Neuronal stem cell (in vitro differentiated cells): ENCODE measurements at regions not wholly inside any gene's neighbourhood (a gene's known extent, or its start where the extent isn't known, plus 50 kb on each side); places are given as distances from the start of the nearest gene placed in this dataset.
A peak's percentile ranks its signal among the peaks of the same experiment; 100 is the strongest.

Source experiments
- DNase-seq: peaks from one replicate; pipeline ENCODE4 v3.0.0-alpha.2; 2013; ENCODE audit warnings: low spot score
- H2AFZ ChIP-seq: one replicate; pipeline ENCODE4 v1.6.1; 2013; ENCODE audit warnings: mild to moderate bottlenecking, low read length, inconsistent platforms
- H2AK5ac ChIP-seq: 2 replicates; pipeline ENCODE4 v1.6.1; 2013; ENCODE audit warnings: low read depth, mild to moderate bottlenecking, inconsistent platforms, low read length, moderate library complexity, mixed read lengths
- H2BK120ac ChIP-seq: 2 replicates; pipeline ENCODE4 v1.6.1; 2013; ENCODE audit warnings: low read depth, mild to moderate bottlenecking, inconsistent platforms, low read length, moderate library complexity, mixed read lengths
- H2BK12ac ChIP-seq: one replicate; pipeline ENCODE4 v1.6.1; 2013; ENCODE audit warnings: low read length, inconsistent platforms
- H2BK15ac ChIP-seq: 2 replicates; pipeline ENCODE4 v1.6.1; 2013; ENCODE audit warnings: mild to moderate bottlenecking, low read length, inconsistent platforms, mixed read lengths
- H2BK5ac ChIP-seq: one replicate; pipeline ENCODE4 v1.6.1; 2013; ENCODE audit warnings: inconsistent platforms, mild to moderate bottlenecking, low read length, moderate library complexity
- H3K14ac ChIP-seq: one replicate; pipeline ENCODE4 v1.6.1; 2013; ENCODE audit warnings: low read length, inconsistent platforms
- H3K18ac ChIP-seq: 2 replicates; pipeline ENCODE4 v1.6.1; 2013; ENCODE audit warnings: low read length, inconsistent platforms
- H3K23ac ChIP-seq: 2 replicates; pipeline ENCODE4 v1.6.1; 2013; ENCODE audit warnings: low read depth, mild to moderate bottlenecking, mixed read lengths, low read length, inconsistent platforms; ENCODE audit not compliant: poor library complexity
- H3K27ac ChIP-seq: replicated peaks from 3 replicates; pipeline ENCODE4 v1.5.1; 2013; ENCODE audit warnings: low read length, inconsistent platforms
- H3K27me3 ChIP-seq, 3 experiments: 2 replicates each; pipeline ENCODE4 v1.6.1; 2013; ENCODE audit warnings: low read length in 3 of 3, mild to moderate bottlenecking in 2 of 3, inconsistent platforms in 1 of 3, low read depth in 1 of 3, mixed read lengths in 1 of 3, moderate library complexity in 1 of 3; ENCODE audit not compliant: control insufficient read depth in 3 of 3, insufficient read depth in 3 of 3
- H3K36me3 ChIP-seq, 2 donors: replicated peaks in 1 of 2; 2 replicates each; pipeline ENCODE4 v1.6.1; 2013; ENCODE audit warnings: low read length in 2 of 2; ENCODE audit not compliant: control insufficient read depth in 2 of 2, insufficient read depth in 2 of 2
- H3K4ac ChIP-seq: 2 replicates; pipeline ENCODE4 v1.6.1; 2013; ENCODE audit warnings: inconsistent platforms, mild to moderate bottlenecking, low read length, moderate library complexity
- H3K4me1 ChIP-seq, 2 donors: 1 replicate in 1 of 2; 2 replicates in 1 of 2; pipeline ENCODE4 v1.6.1; 2013; ENCODE audit warnings: low read length in 2 of 2, low read depth in 1 of 2; ENCODE audit not compliant: control insufficient read depth in 2 of 2, insufficient read depth in 1 of 2
- H3K4me2 ChIP-seq: one replicate; pipeline ENCODE4 v1.6.1; 2013; ENCODE audit warnings: mild to moderate bottlenecking, low read length, inconsistent platforms; ENCODE audit not compliant: insufficient read depth, poor library complexity, severe bottlenecking
- H3K4me3 ChIP-seq, 2 donors: 2 replicates each; pipeline ENCODE4 v1.5.1; 2013; ENCODE audit warnings: low read length in 2 of 2, mild to moderate bottlenecking in 2 of 2, inconsistent platforms in 1 of 2, moderate library complexity in 1 of 2
- H3K79me1 ChIP-seq: one replicate; pipeline ENCODE4 v1.6.1; 2013; ENCODE audit warnings: low read depth, mild to moderate bottlenecking, inconsistent platforms, low read length, moderate library complexity
- H3K9ac ChIP-seq: one replicate; pipeline ENCODE4 v1.6.1; 2013; ENCODE audit warnings: mild to moderate bottlenecking, low read depth, low read length, inconsistent platforms; ENCODE audit not compliant: poor library complexity
- H3K9me3 ChIP-seq, 2 donors: replicated peaks in 1 of 2; 2 replicates each; pipeline versions ENCODE3 to v1.6.1; 2013; ENCODE audit warnings: low read length in 2 of 2, mild to moderate bottlenecking in 2 of 2, inconsistent platforms in 1 of 2, low read depth in 1 of 2, mixed read lengths in 1 of 2, moderate library complexity in 1 of 2; ENCODE audit not compliant: control insufficient read depth in 2 of 2, insufficient read depth in 1 of 2
- H4K8ac ChIP-seq: one replicate; pipeline ENCODE4 v1.6.1; 2013; ENCODE audit warnings: low read depth, mild to moderate bottlenecking, inconsistent platforms, low read length, moderate library complexity
- H4K91ac ChIP-seq: one replicate; pipeline ENCODE4 v1.6.1; 2013; ENCODE audit warnings: low read length, low read depth, mild to moderate bottlenecking, inconsistent platforms; ENCODE audit not compliant: poor library complexity
- WGBS, 2 donors: extraction: QIAGEN DNeasy Blood & Tissue Kit; methylation state at CpG; one replicate each; pipeline ENCODE4 v1.1.7; 2013; ENCODE audit warnings: missing lambda C conversion rate in 2 of 2, mixed read lengths in 1 of 2; ENCODE audit not compliant: insufficient read length in 2 of 2, insufficient replicate concordance in 1 of 2; ENCODE audit errors: extremely low coverage in 2 of 2; 5-methylcytosine and 5-hydroxymethylcytosine counted together

DNA sequence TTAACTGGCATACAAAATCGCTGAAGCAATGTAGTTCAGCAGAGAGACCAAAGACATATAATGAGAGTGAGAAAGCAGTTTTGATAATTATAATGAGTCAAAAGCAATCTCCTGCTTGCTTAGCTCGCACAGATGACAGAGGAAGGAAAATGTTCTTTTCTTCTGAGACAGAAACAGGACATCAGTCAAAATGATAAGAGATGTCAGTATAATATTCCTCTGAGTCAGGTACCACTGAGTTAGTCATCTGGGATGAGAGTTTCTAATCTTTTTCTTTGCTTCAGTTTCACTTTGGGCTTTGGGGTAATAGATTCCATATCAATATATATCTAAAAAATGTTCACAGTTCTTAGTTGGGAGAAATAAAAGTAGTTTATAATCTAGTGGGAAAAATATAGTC lies 387.2 kb downstream of the PCDH7 start:
- Histone ChIP-seq H3K4me1 (no peaks in the 10 kb centered on the region), H3K9ac (no peak overlapping the region), H3K9me3 (no peaks in the 10 kb centered on the region), H2BK5ac (no peak overlapping the region), H4K91ac (no peak overlapping the region), H2AK5ac (no peak overlapping the region), H3K36me3 (no peaks in the 10 kb centered on the region), H3K18ac (no peak overlapping the region), H3K4me2 (no peak overlapping the region), H2BK120ac (no peak overlapping the region), H3K23ac (no peak overlapping the region), H2BK15ac (no peak overlapping the region), H2BK12ac (no peak overlapping the region), H3K14ac (no peak overlapping the region), H3K27ac (no peak overlapping the region), H3K79me1 (no peaks in the 10 kb centered on the region), H3K27me3 (no peaks in the 10 kb centered on the region), H3K4ac (no peak overlapping the region), H2AFZ (no peak overlapping the region), H3K4me3 (no peak overlapping the region), H4K8ac (no peak overlapping the region)
- no CpG with 5 or more reads among the region's 2 CpGs for WGBS, 2 donors
- no peak for DNase-seq

DNA sequence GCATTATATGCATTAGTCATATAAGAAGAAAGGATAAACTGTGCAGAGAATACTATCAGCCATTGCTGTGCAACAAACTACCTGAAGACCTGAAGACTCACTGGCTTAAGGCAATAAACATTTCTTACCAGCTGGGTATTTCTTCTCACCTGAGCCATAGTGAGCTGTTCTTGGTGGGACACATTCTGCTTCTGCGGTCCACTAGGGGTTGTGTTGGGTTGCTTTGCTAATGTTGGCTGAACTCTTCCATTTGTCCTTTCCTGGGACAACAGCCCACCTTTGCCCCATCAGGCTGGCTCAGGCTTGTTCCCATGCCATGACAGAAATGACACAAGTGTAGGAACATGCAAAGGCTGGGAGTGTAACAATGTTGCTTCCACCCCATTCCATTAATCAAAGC lies 388.6 kb downstream of the PCDH7 start:
- Histone ChIP-seq H3K27ac (no peak overlapping the region), H2BK120ac (no peak overlapping the region), H3K14ac (peak overlapping the region; percentile 47), H3K36me3 (no peaks in the 10 kb centered on the region), H2BK15ac (no peak overlapping the region), H3K4ac (no peak overlapping the region), H3K9ac (no peak overlapping the region), H2BK12ac (no peak overlapping the region), H3K23ac (no peak overlapping the region), H3K27me3 (no peaks in the 10 kb centered on the region), H3K9me3 (no peaks in the 10 kb centered on the region), H3K4me3 (no peak overlapping the region), H4K91ac (no peak overlapping the region), H3K18ac (no peak overlapping the region), H4K8ac (no peak overlapping the region), H2AFZ (no peak overlapping the region), H2BK5ac (no peak overlapping the region), H2AK5ac (no peak overlapping the region), H3K4me2 (no peak overlapping the region), H3K4me1 (no peaks in the 10 kb centered on the region), H3K79me1 (no peaks in the 10 kb centered on the region)
- no peak for DNase-seq
- WGBS, 2 donors = no CpG with 5 or more reads among the region's 1 CpG

DNA sequence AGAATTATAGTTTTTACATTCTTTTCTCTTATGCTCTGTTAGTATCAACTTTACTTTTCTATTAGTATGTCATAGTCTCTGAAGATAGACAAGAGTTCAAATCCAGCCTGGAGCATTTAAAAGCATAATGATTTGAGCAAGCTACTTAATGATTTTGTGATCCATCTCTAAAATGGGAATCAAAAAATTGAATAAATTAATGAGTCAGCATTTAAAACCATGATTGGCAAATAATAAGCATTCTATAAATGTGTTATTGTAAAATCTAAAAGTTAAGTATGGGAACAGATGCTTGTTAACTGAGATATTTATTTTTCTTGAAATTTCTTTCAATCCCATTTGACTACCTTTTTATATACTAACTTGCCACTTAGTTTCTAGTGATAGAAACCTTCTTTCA lies 391.6 kb downstream of the PCDH7 start:
- H3K27ac ChIP-seq = no peak overlapping the region
- H3K18ac ChIP-seq = no peak overlapping the region
- H3K4ac ChIP-seq = no peak overlapping the region
- no peak overlapping the region for H2AFZ ChIP-seq
- H3K4me2 ChIP-seq = no peak overlapping the region
- H3K9me3 ChIP-seq = no peaks in the 10 kb centered on the region
- H3K14ac ChIP-seq = no peak overlapping the region
- H3K36me3 ChIP-seq = no peaks in the 10 kb centered on the region
- no peak for DNase-seq
- H3K4me3 ChIP-seq = no peak overlapping the region
- no peak overlapping the region for H3K23ac ChIP-seq
- no peak overlapping the region for H2BK5ac ChIP-seq
- no peak overlapping the region for H2BK120ac ChIP-seq
- no peaks in the 10 kb centered on the region for H3K4me1 ChIP-seq
- H2BK12ac ChIP-seq = no peak overlapping the region
- H2BK15ac ChIP-seq = no peak overlapping the region
- H3K27me3 ChIP-seq = no peaks in the 10 kb centered on the region
- H3K79me1 ChIP-seq = no peaks in the 10 kb centered on the region
- no peak overlapping the region for H4K91ac ChIP-seq
- no peak overlapping the region for H4K8ac ChIP-seq
- H2AK5ac ChIP-seq = no peak overlapping the region
- H3K9ac ChIP-seq = no peak overlapping the region

DNA sequence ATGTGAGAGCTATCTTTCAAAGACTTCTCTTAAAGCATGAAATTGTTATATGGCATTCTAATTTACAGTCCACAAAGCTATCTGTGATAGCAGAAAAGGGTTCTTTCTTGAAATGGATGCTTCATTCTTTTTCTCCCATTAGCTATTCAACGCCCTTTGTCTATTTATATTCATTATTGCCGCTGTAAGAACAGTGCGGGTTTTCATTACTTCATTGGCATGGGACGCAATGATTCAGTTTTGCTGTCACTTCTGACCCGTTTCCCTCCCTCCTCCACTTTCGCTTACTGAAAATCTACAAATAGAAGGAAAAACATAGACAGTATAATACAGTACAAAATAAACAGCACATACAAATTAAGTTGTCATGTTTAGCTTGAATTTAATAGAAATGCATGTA lies 394.6 kb downstream of the PCDH7 start:
- no peak overlapping the region for H4K91ac ChIP-seq
- H3K4me2 ChIP-seq = no peak overlapping the region
- no peak overlapping the region for H2AFZ ChIP-seq
- no CpG with 5 or more reads among the region's 6 CpGs for WGBS, 2 donors
- H3K14ac ChIP-seq = no peak overlapping the region
- H2BK12ac ChIP-seq = no peak overlapping the region
- DNase-seq = no peak
- no peaks in the 10 kb centered on the region for H3K36me3 ChIP-seq
- no peak overlapping the region for H2BK5ac ChIP-seq
- no peak overlapping the region for H3K27ac ChIP-seq
- no peak overlapping the region for H3K9ac ChIP-seq
- peaks cover 2% of the 10 kb centered on the region in 2 donors for H3K4me1 ChIP-seq
- no peak overlapping the region for H3K4me3 ChIP-seq
- H2AK5ac ChIP-seq = no peak overlapping the region
- no peak overlapping the region for H4K8ac ChIP-seq
- no peak overlapping the region for H3K4ac ChIP-seq
- no peaks in the 10 kb centered on the region for H3K79me1 ChIP-seq
- no peak overlapping the region for H3K23ac ChIP-seq
- H3K18ac ChIP-seq = no peak overlapping the region
- no peak overlapping the region for H2BK15ac ChIP-seq
- no peak overlapping the region for H2BK120ac ChIP-seq
- no peaks in the 10 kb centered on the region for H3K27me3 ChIP-seq
- no peaks in the 10 kb centered on the region for H3K9me3 ChIP-seq
